ENCODE measurements at regions not wholly inside any gene's neighbourhood (a gene's known extent, or its start where the extent isn't known, plus 50 kb on each side); places are given as distances from the start of the nearest gene placed in this dataset.

DNA sequence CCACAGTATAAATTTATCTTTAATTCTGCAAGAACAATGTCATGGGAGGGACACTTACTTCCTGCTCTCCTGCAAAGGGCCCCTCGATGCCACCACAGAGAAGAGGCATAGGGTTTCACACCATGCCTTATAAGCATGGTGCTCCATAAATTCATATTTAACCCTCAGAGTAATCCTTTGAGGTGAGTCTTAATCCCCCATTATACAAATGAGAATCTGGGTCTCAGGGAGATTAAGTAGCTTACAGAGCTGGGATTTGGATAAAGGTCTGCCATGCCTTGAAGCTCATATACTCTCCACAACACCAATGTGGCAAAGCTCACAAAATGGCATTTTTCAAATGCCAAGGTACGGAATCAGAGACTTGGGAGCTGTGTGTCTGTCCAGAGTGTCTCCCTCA, 268.5 kb upstream of the CCL2 start:
- Histone ChIP-seq H3K27ac (no peak overlapping the region), H3K4me1 (no peaks in the 10 kb centered on the region), H3K36me3 (no peaks in the 10 kb centered on the region), H3K9me3 (no peaks in the 10 kb centered on the region), H3K4me3 (no peak overlapping the region), H3K27me3 (no peaks in the 10 kb centered on the region)
- 73 to 78% methylated on average over 2 of the region's 2 CpGs for WGBS, 2 donors
- no peak for DNase-seq
- TF ChIP-seq POLR2A (IDR thresholded peaks at IDR 0.05) (no peak), EP300 (IDR thresholded peaks at IDR 0.05) (no peak), POLR2AphosphoS5 (IDR thresholded peaks at IDR 0.05) (no peak)
- TF ChIP-seq, protein P1, sequence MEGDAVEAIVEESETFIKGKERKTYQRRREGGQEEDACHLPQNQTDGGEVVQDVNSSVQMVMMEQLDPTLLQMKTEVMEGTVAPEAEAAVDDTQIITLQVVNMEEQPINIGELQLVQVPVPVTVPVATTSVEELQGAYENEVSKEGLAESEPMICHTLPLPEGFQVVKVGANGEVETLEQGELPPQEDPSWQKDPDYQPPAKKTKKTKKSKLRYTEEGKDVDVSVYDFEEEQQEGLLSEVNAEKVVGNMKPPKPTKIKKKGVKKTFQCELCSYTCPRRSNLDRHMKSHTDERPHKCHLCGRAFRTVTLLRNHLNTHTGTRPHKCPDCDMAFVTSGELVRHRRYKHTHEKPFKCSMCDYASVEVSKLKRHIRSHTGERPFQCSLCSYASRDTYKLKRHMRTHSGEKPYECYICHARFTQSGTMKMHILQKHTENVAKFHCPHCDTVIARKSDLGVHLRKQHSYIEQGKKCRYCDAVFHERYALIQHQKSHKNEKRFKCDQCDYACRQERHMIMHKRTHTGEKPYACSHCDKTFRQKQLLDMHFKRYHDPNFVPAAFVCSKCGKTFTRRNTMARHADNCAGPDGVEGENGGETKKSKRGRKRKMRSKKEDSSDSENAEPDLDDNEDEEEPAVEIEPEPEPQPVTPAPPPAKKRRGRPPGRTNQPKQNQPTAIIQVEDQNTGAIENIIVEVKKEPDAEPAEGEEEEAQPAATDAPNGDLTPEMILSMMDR (IDR thresholded peaks at IDR 0.05): no peak
- intact Hi-C loops (cut with DNase I): no loop called here

- H3K9me3 ChIP-seq: no peaks in the 10 kb centered on the region
- H3K4me1 ChIP-seq: no peaks in the 10 kb centered on the region
- WGBS, 2 donors: 55 to 79% methylated on average over 2 of the region's 2 CpGs
- no peak overlapping the region for H3K27ac ChIP-seq
- H3K36me3 ChIP-seq: no peaks in the 10 kb centered on the region
- TF ChIP-seq POLR2AphosphoS5 (IDR thresholded peaks at IDR 0.05) (no peak), POLR2A (IDR thresholded peaks at IDR 0.05) (no peak), EP300 (IDR thresholded peaks at IDR 0.05) (no peak)
- TF ChIP-seq, protein P1 (IDR thresholded peaks at IDR 0.05): no peak
- intact Hi-C loops (cut with DNase I): no loop called here
- H3K27me3 ChIP-seq: no peaks in the 10 kb centered on the region
- no peak overlapping the region for H3K4me3 ChIP-seq
- DNase-seq: no peak
Observed at GRCh38 chr17:33987162-33987561, 267.9 kb upstream of the CCL2 start.

DNA sequence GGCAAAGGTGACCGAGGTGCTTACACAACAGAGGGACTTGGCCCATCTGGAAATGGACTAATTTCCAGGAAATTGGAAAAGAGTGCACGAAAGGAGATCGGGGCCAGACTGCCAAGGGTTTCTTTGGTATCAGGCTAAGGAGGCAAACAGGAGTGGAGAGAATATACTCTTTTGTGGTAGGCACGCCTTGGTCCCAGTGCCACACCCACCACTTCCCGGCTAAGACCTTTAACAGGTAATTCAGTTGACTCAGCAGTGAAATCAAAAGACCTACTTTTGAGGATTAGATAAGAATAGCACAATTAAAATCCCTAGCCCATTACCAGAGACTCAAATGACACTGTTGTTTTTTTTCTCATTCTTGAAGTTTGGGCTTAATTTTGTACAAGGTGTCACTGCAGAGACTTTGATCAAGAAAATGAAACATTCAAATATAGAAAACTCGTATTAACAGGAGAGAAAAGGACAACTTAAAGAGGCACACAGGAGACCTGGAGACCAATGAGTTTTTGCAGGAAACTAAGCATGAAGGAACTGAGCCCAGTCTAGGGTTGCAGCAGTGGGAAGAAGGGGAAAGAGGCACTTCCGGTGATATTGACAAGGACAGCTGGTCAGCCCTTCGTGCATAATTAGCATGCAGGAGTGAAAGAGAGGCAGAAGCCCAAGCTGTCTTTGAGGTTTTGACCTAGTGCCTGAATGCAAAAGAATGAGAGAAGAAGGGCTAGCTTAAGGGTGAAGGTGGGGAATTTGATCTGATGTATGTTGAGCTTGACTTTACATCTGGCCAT, 265.5 kb upstream of the CCL2 start:
- H3K9me3 ChIP-seq: no peaks in the 10 kb centered on the region
- H3K27me3 ChIP-seq: no peaks in the 10 kb centered on the region
- H3K4me3 ChIP-seq: no peak overlapping the region
- TF ChIP-seq EP300 (IDR thresholded peaks at IDR 0.05) (no peak), POLR2A (IDR thresholded peaks at IDR 0.05) (no peak), POLR2AphosphoS5 (IDR thresholded peaks at IDR 0.05) (no peak)
- TF ChIP-seq, protein P1 (IDR thresholded peaks at IDR 0.05): no peak
- no peak for DNase-seq
- 22 to 62% methylated on average over 8 of the region's 8 CpGs for WGBS, 2 donors
- no peak overlapping the region for H3K27ac ChIP-seq
- intact Hi-C loops (cut with DNase I): no loop called here
- no peaks in the 10 kb centered on the region for H3K36me3 ChIP-seq
- H3K4me1 ChIP-seq: no peaks in the 10 kb centered on the region

GRCh38 chr17:33990943-33991706, 264.0 kb upstream of the CCL2 start:
- H3K27me3 ChIP-seq: no peaks in the 10 kb centered on the region
- no peak overlapping the region for H3K4me3 ChIP-seq
- H3K36me3 ChIP-seq: no peaks in the 10 kb centered on the region
- TF ChIP-seq, protein P1 (IDR thresholded peaks at IDR 0.05): no peak
- TF ChIP-seq POLR2A (IDR thresholded peaks at IDR 0.05) (no peak), POLR2AphosphoS5 (IDR thresholded peaks at IDR 0.05) (no peak), EP300 (IDR thresholded peaks at IDR 0.05) (no peak)
- H3K4me1 ChIP-seq: no peaks in the 10 kb centered on the region
- intact Hi-C loops (cut with DNase I): no loop called here
- DNase-seq: no peak
- H3K9me3 ChIP-seq: no peaks in the 10 kb centered on the region
- no peak overlapping the region for H3K27ac ChIP-seq
- 51 to 60% methylated on average over 3 of the region's 3 CpGs for WGBS, 2 donors
